Natural killer cell (primary cell): ENCODE measurements at regions not wholly inside any gene's neighbourhood (a gene's known extent, or its start where the extent isn't known, plus 50 kb on each side); places are given as distances from the start of the nearest gene placed in this dataset.

Experiments
- ATAC-seq, 3 donors: fragments of 150-1000 bp in 2 of 3; fragments of 200-7000 bp in 1 of 3; cut with Tn5 transposase; 1 replicate in 1 of 3; 2 replicates in 2 of 3; pipeline ENCODE4 v1.10.0; 2021; ENCODE audit warnings: mild to moderate bottlenecking in 2 of 3, moderate library complexity in 2 of 3
- DNase-seq, 2 donors: peaks; one replicate each; pipeline versions ENCODE4 v3.0.0 to v3.0.0-alpha.2; 2013 to 2021; ENCODE audit warnings: mixed read lengths in 1 of 2
- H3K27ac ChIP-seq: one replicate; pipeline ENCODE4 v1.5.1; 2013; ENCODE audit warnings: mild to moderate bottlenecking, low read length
- H3K27me3 ChIP-seq: one replicate; pipeline ENCODE4 v1.6.1; 2013; ENCODE audit warnings: low read length; ENCODE audit not compliant: control insufficient read depth, insufficient read depth
- H3K36me3 ChIP-seq: one replicate; pipeline ENCODE4 v1.6.1; 2013; ENCODE audit warnings: low read length; ENCODE audit not compliant: control insufficient read depth, insufficient read depth
- H3K4me1 ChIP-seq: one replicate; pipeline ENCODE4 v1.6.1; 2013; ENCODE audit warnings: low read length; ENCODE audit not compliant: control insufficient read depth, insufficient read depth
- H3K4me3 ChIP-seq: one replicate; pipeline ENCODE4 v1.5.1; 2013; ENCODE audit warnings: low read length
- H3K9me3 ChIP-seq: one replicate; pipeline ENCODE4 v1.6.1; 2013; ENCODE audit warnings: low read length; ENCODE audit not compliant: control insufficient read depth, insufficient read depth
- H3K27ac Mint-ChIP-seq, 2 donors: one replicate each; pipeline ENCODE4 v1.8.0; 2022; ENCODE audit warnings: mild to moderate bottlenecking in 2 of 2, mixed read lengths in 2 of 2, moderate library complexity in 1 of 2
- H3K27me3 Mint-ChIP-seq, 2 donors: one replicate each; pipeline ENCODE4 v1.8.0; 2022; ENCODE audit warnings: low read depth in 2 of 2, mixed read lengths in 2 of 2
- H3K36me3 Mint-ChIP-seq: one replicate; pipeline ENCODE4 v1.8.0; 2022; ENCODE audit warnings: mixed read lengths
- H3K4me1 Mint-ChIP-seq, 2 donors: one replicate each; pipeline ENCODE4 v1.8.0; 2022; ENCODE audit warnings: mixed read lengths in 2 of 2
- H3K4me3 Mint-ChIP-seq: one replicate; pipeline ENCODE4 v1.8.0; 2022; ENCODE audit warnings: mild to moderate bottlenecking, moderate library complexity, mixed read lengths
- H3K9me3 Mint-ChIP-seq, 2 donors: one replicate each; pipeline ENCODE4 v1.8.0; 2022; ENCODE audit warnings: mixed read lengths in 2 of 2
- WGBS: methylation state at CpG from one replicate; pipeline ENCODE4 v1.1.7; 2013; ENCODE audit warnings: missing lambda C conversion rate; ENCODE audit not compliant: insufficient coverage; 5-methylcytosine and 5-hydroxymethylcytosine counted together
- intact Hi-C: fragments of 100-400 bp; cut with micrococcal nuclease; formaldehyde crosslinking; loops from one replicate; pipeline ENCODE4 v1.14.2; 2022
- TF ChIP-seq, protein P1 (sequence below): fragments of 200-600 bp; IDR thresholded peaks from one replicate; pipeline ENCODE4 v1.8.0; 2022; ENCODE audit warnings: antibody characterized with exemption

GRCh38 chr15:39204031-39204430 lies 376.8 kb upstream of the THBS1 start:
- TF ChIP-seq, protein P1, sequence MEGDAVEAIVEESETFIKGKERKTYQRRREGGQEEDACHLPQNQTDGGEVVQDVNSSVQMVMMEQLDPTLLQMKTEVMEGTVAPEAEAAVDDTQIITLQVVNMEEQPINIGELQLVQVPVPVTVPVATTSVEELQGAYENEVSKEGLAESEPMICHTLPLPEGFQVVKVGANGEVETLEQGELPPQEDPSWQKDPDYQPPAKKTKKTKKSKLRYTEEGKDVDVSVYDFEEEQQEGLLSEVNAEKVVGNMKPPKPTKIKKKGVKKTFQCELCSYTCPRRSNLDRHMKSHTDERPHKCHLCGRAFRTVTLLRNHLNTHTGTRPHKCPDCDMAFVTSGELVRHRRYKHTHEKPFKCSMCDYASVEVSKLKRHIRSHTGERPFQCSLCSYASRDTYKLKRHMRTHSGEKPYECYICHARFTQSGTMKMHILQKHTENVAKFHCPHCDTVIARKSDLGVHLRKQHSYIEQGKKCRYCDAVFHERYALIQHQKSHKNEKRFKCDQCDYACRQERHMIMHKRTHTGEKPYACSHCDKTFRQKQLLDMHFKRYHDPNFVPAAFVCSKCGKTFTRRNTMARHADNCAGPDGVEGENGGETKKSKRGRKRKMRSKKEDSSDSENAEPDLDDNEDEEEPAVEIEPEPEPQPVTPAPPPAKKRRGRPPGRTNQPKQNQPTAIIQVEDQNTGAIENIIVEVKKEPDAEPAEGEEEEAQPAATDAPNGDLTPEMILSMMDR = no peak
- Mint-ChIP-seq H3K27ac (no peak overlapping the region), H3K27me3 (peaks cover 10 to 33% of the 10 kb centered on the region in 2 donors), H3K9me3 (no peaks in the 10 kb centered on the region), H3K4me1 (no peaks in the 10 kb centered on the region), H3K4me3 (no peak overlapping the region), H3K36me3 (no peaks in the 10 kb centered on the region)
- Histone ChIP-seq H3K4me1 (no peaks in the 10 kb centered on the region), H3K36me3 (no peaks in the 10 kb centered on the region), H3K27ac (no peak overlapping the region), H3K27me3 (no peaks in the 10 kb centered on the region), H3K4me3 (no peak overlapping the region), H3K9me3 (no peaks in the 10 kb centered on the region)
- intact Hi-C loops = no loop called here
- DNase-seq (no peak), ATAC-seq (no peak)
- WGBS = no CpG with 5 or more reads among the region's 1 CpG

DNA sequence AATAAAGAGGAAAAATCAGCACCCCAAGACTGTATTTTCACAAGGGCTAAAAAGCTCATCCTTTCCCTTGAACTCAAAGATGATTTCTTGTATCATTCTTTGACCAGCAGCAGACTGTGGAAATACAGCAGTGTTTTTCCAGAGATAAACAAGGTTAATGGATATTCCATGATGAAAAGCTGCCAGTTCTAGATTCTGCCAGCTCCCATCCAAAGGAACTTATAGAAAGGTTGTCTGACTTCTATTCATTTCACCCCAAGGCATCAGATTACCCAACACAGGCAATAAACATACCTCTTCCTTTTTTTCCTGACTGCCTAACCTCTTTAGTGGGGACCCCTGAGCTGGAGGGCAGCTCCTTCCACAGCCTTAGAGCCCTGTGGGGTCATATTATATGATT lies 375.8 kb upstream of the THBS1 start:
- Histone ChIP-seq H3K4me3 (no peak overlapping the region), H3K36me3 (no peaks in the 10 kb centered on the region), H3K27me3 (no peaks in the 10 kb centered on the region), H3K4me1 (no peaks in the 10 kb centered on the region), H3K27ac (no peak overlapping the region), H3K9me3 (no peaks in the 10 kb centered on the region)
- no peaks in the 10 kb centered on the region for H3K9me3 Mint-ChIP-seq
- H3K4me1 Mint-ChIP-seq = no peaks in the 10 kb centered on the region
- no peak overlapping the region for H3K27ac Mint-ChIP-seq
- no peak overlapping the region for H3K4me3 Mint-ChIP-seq
- H3K27me3 Mint-ChIP-seq = peaks cover 10 to 33% of the 10 kb centered on the region in 2 donors
- ATAC-seq = no peak
- intact Hi-C loops = no loop called here
- TF ChIP-seq, protein P1 = no peak
- H3K36me3 Mint-ChIP-seq = no peaks in the 10 kb centered on the region
- DNase-seq = no peak

GRCh38 chr15:39205506-39206371 lies 375.1 kb upstream of the THBS1 start:
- Mint-ChIP-seq H3K27ac (no peak overlapping the region), H3K4me1 (no peaks in the 10 kb centered on the region), H3K36me3 (no peaks in the 10 kb centered on the region), H3K27me3 (peaks cover 10 to 33% of the 10 kb centered on the region in 2 donors), H3K4me3 (no peak overlapping the region), H3K9me3 (no peaks in the 10 kb centered on the region)
- Histone ChIP-seq H3K4me3 (no peak overlapping the region), H3K27me3 (no peaks in the 10 kb centered on the region), H3K27ac (no peak overlapping the region), H3K4me1 (no peaks in the 10 kb centered on the region), H3K36me3 (no peaks in the 10 kb centered on the region), H3K9me3 (no peaks in the 10 kb centered on the region)
- 95% methylated on average over 2 of the region's 4 CpGs for WGBS
- TF ChIP-seq, protein P1 = no peak
- ATAC-seq (no peak), DNase-seq (no peak)
- intact Hi-C loops = no loop called here
